T-helper 1 cell treated with Interleukin-12 subunit alpha and Interleukin-12 subunit beta and Interleukin-4 antibody, amounts not matched to agents 30 ng/mL and 1 ng/mL, for 36 hours (primary cell): ENCODE measurements at regions not wholly inside any gene's neighbourhood (a gene's known extent, or its start where the extent isn't known, plus 50 kb on each side); places are given as distances from the start of the nearest gene placed in this dataset.

Source experiments
- intact Hi-C: fragments of 100-400 bp; cut with micrococcal nuclease; formaldehyde crosslinking; loops from one replicate; pipeline ENCODE4 v1.15.1; 2024

GRCh38 chr4:30837131-30837539 is 117.0 kb downstream of the PCDH7 start:
- intact Hi-C loops: no loop called here

DNA sequence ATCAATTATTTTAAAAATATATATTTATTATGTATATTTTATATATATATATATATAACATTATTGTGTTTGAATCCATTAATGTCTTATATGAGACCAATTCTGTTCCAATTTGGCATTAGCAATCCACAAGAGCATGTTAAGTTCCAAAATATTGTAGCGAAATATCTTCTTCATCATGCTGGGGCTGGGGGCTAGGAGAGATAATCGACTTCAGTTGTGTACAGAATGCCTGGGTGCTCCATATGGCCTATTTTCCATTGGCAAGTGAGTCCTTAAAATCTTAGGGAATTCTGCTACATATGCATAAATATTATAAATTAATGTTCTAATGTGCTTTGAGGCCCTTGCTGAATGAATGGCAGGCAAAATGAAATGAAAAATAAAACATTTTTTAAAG is 117.7 kb downstream of the PCDH7 start:
- intact Hi-C loops: no loop called here

DNA sequence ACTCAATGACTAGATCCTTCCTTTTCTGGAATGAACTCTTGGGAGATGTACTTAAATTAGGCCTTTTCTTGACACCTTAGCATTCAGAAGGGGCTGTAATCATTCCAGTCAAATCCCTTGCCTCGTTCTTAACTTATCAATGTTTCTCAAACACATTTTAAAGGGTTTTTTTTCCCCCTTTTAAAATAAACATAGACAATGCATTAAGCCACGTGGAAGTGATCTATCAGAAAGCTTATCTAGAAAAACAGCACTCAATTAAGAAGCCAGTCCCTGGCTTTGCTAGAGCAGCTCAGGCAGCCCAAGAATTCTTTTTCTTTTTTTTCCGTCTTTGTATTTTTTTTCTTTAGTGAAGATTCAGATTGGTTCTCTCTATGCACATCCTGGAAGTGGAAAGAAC is 118.2 kb downstream of the PCDH7 start:
- intact Hi-C loops: no loop called here

GRCh38 chr4:30839583-30840520 is 119.7 kb downstream of the PCDH7 start:
- intact Hi-C loops: no loop called here

- intact Hi-C loops: no loop called here
These were observed 120.4 kb downstream of the PCDH7 start for GRCh38 chr4:30840571-30840970.

GRCh38 chr4:30842142-30842541 is 122.0 kb downstream of the PCDH7 start:
- intact Hi-C loops: no loop called here

DNA sequence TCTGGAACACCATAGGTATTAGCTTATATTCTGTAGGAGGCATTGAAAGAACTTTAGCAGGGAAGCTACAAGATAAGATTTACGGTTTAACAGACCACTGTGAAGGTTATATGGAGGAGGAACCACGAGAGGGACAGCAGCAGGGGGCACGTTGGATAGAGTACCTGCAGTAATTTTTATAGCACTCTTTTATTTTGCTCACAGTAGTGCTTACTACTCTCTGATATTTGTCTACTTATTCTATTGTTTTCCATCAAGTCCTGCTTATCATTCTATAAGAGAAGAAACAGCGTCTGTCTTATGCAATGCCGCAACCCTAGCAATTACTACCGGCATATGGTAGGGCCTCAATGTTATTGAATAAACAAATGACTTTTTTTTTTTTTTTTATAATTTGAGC is 122.5 kb downstream of the PCDH7 start:
- intact Hi-C loops: no loop called here

GRCh38 chr4:30844861-30845582 is 124.9 kb downstream of the PCDH7 start:
- intact Hi-C loops: no loop called here

- intact Hi-C loops: no loop called here
These were observed 127.0 kb downstream of the PCDH7 start for GRCh38 chr4:30847167-30847566.

- intact Hi-C loops: no loop called here
These were observed 127.8 kb downstream of the PCDH7 start for GRCh38 chr4:30847958-30848357.

GRCh38 chr4:30854531-30854930 is 134.4 kb downstream of the PCDH7 start:
- intact Hi-C loops: no loop called here

- intact Hi-C loops: no loop called here
These were observed 135.1 kb downstream of the PCDH7 start for GRCh38 chr4:30855232-30855631.

- intact Hi-C loops: no loop called here
These were observed 136.8 kb downstream of the PCDH7 start for GRCh38 chr4:30856795-30857564.

GRCh38 chr4:30860978-30861377 is 140.8 kb downstream of the PCDH7 start:
- intact Hi-C loops: no loop called here

DNA sequence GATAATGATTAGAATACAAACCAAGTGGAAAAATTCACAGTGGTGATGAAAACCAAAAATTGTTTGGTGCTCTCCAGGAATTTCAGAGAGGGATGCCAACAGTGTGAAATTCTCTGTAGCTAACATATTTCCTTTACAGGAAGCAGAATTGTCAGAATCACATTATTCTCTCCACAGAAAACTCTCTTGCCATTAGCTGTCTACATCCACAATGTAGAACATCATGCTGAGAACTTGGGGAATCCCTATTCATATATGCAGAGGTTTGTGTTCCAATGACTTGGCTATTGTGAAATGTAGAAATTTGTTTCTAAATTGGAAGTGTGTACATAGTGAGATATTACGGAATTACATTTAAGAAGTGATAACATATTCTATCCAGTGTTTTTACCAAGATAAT is 142.0 kb downstream of the PCDH7 start:
- intact Hi-C loops: no loop called here

GRCh38 chr4:30863021-30863420 is 142.9 kb downstream of the PCDH7 start:
- intact Hi-C loops: no loop called here

DNA sequence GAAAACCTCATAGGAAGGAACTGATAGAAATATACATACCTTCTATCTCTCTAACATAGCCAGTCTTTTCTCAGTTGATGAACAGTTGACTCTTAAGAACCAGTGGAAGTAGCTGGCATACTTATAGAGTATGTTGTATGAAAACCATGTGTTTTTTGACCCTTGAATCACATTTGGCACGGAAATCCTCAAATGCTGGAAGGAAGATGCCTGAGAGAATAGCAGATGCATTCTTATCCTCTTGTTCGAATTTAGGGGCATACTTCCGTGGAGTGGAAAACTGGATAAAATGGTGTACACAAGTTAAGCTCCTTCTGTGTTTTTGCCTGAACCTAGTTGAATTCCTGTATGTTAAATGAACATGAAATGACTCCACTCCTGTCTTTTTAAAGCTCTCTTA is 145.5 kb downstream of the PCDH7 start:
- intact Hi-C loops: no loop called here

- intact Hi-C loops: no loop called here
These were observed 146.2 kb downstream of the PCDH7 start for GRCh38 chr4:30866346-30866745.

GRCh38 chr4:30866907-30867306 is 146.7 kb downstream of the PCDH7 start:
- intact Hi-C loops: no loop called here

DNA sequence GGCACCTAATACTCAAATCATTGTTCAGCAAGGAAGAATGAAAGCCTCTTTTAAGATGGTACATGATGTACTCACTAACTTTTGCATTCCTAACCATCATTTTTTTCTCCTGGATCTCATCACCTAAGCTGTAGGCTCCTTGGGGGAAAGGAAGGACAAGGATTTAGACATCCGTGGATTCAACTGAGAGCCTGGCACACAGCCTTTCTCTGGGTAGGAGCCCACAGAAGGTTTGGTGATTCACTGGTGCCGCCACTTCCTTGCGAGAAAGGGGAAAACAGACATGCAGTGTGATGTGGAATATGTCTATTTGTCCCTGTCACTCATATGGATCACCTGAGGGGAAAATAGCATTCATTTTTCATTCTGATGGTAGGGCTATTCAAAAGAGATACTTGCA is 147.3 kb downstream of the PCDH7 start:
- intact Hi-C loops: no loop called here

- intact Hi-C loops: no loop called here
These were observed 148.1 kb downstream of the PCDH7 start for GRCh38 chr4:30868111-30868895.
